ENCODE measurements at regions not wholly inside any gene's neighbourhood (a gene's known extent, or its start where the extent isn't known, plus 50 kb on each side); places are given as distances from the start of the nearest gene placed in this dataset.

GRCh38 chr18:76674596-76674995 is 147.8 kb upstream of the ZNF236 start:
- DNase-seq (ENCODE audit: low read depth in 1 of 2, low spot score in 2 of 2) (no peak), FAIRE-seq (no peak)
- H3K4me1 ChIP-seq (replicated peaks in 1 of 4; ENCODE audit: control insufficient read depth in 3 of 4, insufficient read depth in 4 of 4, low read length in 3 of 4): peaks cover 0 to 7% (median 2%) of the 10 kb centered on the region in 4 experiments; a peak in 4 of 7 replicates
- H3K36me3 ChIP-seq (ENCODE audit: control insufficient read depth in 2 of 4, insufficient read depth in 4 of 4, low read length in 3 of 4): no peaks in the 10 kb centered on the region
- H2AK5ac ChIP-seq (ENCODE audit: low read depth, low read length): no peak overlapping the region
- no peaks in the 10 kb centered on the region for H3K23me2 ChIP-seq (ENCODE audit: low read depth, low read length)
- H3K23ac ChIP-seq (ENCODE audit: insufficient read length): no peak overlapping the region
- no peak overlapping the region for H2BK12ac ChIP-seq (ENCODE audit: low read depth, low read length)
- H2BK15ac ChIP-seq (ENCODE audit: low read length): no peak overlapping the region
- no peak overlapping the region for H3K4me3 ChIP-seq (ENCODE audit: extremely low read depth in 1 of 4, insufficient read depth in 2 of 4, low read depth in 3 of 4, low read length in 4 of 4)
- no peak overlapping the region for H4K5ac ChIP-seq (ENCODE audit: insufficient read length, low read depth, low read length)
- ChIA-PET CTCF (ENCODE audit: partially characterized antibody) (interaction anchor here (1.6 to 2.4 kb wide), 5 partner anchors 10 to 35 kb away, joined by 5 to 10 read pairs (median 8); no protein-coding TSS in a partner anchor), POLR2A (ENCODE audit: partially characterized antibody) (no interaction called here)
- WGBS, 2 experiments (ENCODE audit: extremely low coverage in 1 of 2, insufficient coverage in 1 of 2, insufficient read length in 1 of 2, insufficient replicate concordance in 2 of 2, low coverage in 1 of 2, low lambda C conversion rate in 2 of 2, missing lambda C conversion rate in 1 of 2): 87% methylated on average over 5 of the region's 6 CpGs; no CpG with 5 or more reads in 1 of the 2 experiments
- no peak overlapping the region for H3K18ac ChIP-seq (ENCODE audit: extremely low read depth, low read length)
- no peak overlapping the region for H3K4me2 ChIP-seq (ENCODE audit: insufficient read depth in 1 of 2, low read depth in 2 of 2, low read length in 2 of 2)
- no peak overlapping the region for H3K27ac ChIP-seq (ENCODE audit: low read depth, low read length)
- H3K9me3 ChIP-seq (ENCODE audit: insufficient read depth in 2 of 2, low read depth in 1 of 2, low read length in 1 of 2): no peaks in the 10 kb centered on the region
- H2BK120ac ChIP-seq (replicated peaks; ENCODE audit: low read depth, low read length): no peak overlapping the region
- H2BK20ac ChIP-seq (ENCODE audit: low read length): no peak overlapping the region
- H3K4ac ChIP-seq (replicated peaks; ENCODE audit: insufficient read length, low read depth, low read length): no peak overlapping the region
- H4K91ac ChIP-seq (replicated peaks; ENCODE audit: insufficient read length, low read length): no peak overlapping the region
- H2AFZ ChIP-seq (ENCODE audit: low read length): no peak overlapping the region
- no peak overlapping the region for H3K14ac ChIP-seq (ENCODE audit: insufficient read length)
- H3K9ac ChIP-seq (replicated peaks in 1 of 4; ENCODE audit: extremely low read depth in 1 of 4, low read depth in 3 of 4, low read length in 3 of 4): no peak overlapping the region
- no peak overlapping the region for H2BK5ac ChIP-seq (ENCODE audit: low read depth, low read length)
- H3K79me2 ChIP-seq (ENCODE audit: control insufficient read depth in 1 of 2, insufficient read depth in 2 of 2, low read length in 2 of 2): no peaks in the 10 kb centered on the region
- H3K56ac ChIP-seq (replicated peaks; ENCODE audit: insufficient read length, low read depth, low read length): no peak overlapping the region
- no peak overlapping the region for H4K8ac ChIP-seq (ENCODE audit: extremely low read depth, insufficient read depth, low read length)
- no peaks in the 10 kb centered on the region for H4K20me1 ChIP-seq (replicated peaks in 1 of 2; ENCODE audit: control insufficient read depth in 1 of 2, insufficient read depth in 2 of 2, low read length in 2 of 2)
- no peaks in the 10 kb centered on the region for H3K79me1 ChIP-seq (ENCODE audit: low read depth, low read length)
- no peaks in the 10 kb centered on the region for H3K27me3 ChIP-seq (replicated peaks in 1 of 4; ENCODE audit: control insufficient read depth in 3 of 4, extremely low read depth in 1 of 4, insufficient read depth in 3 of 4, low read length in 3 of 4)
- no peak for TF ChIP-seq POLR2AphosphoS5 (IDR thresholded peaks at IDR 0.05; ENCODE audit: low read depth, low read length)
- no peak for TF ChIP-seq EGR1 (IDR thresholded peaks at IDR 0.05; ENCODE audit: borderline replicate concordance, low read depth, low read length)
- TF ChIP-seq RNF2 (IDR thresholded peaks at IDR 0.05; ENCODE audit: borderline replicate concordance, low read depth, low read length, missing control alignments, poor library complexity, severe bottlenecking): no peak
- no peak for TF ChIP-seq TBP (IDR thresholded peaks at IDR 0.05; ENCODE audit: low read depth, low read length)
- TF ChIP-seq ASH2L (IDR thresholded peaks at IDR 0.05; ENCODE audit: low read length): no peak
- no peak for TF ChIP-seq EZH2 (IDR thresholded peaks at IDR 0.05; ENCODE audit: low read depth, low read length, severe bottlenecking)
- no peak for TF ChIP-seq BACH1 (IDR thresholded peaks at IDR 0.05; ENCODE audit: low read length)
- no peak for TF ChIP-seq ATF3 (IDR thresholded peaks at IDR 0.05; ENCODE audit: insufficient read depth, low read depth, low read length)
- TF ChIP-seq RBBP5 (IDR thresholded peaks at IDR 0.05; ENCODE audit: borderline replicate concordance, low read depth, low read length): no peak
- TF ChIP-seq KDM1A (IDR thresholded peaks at IDR 0.05; ENCODE audit: borderline replicate concordance, low read length): no peak
- no peak for TF ChIP-seq GTF2F1 (IDR thresholded peaks at IDR 0.05; ENCODE audit: borderline replicate concordance, low read depth, low read length)
- TF ChIP-seq ATF2 (IDR thresholded peaks at IDR 0.05; ENCODE audit: low read length): no peak

All from H1 (cell line).